IMR-90 (cell line): ENCODE measurements at regions not wholly inside any gene's neighbourhood (a gene's known extent, or its start where the extent isn't known, plus 50 kb on each side); places are given as distances from the start of the nearest gene placed in this dataset.

Experiments used
- ATAC-seq: fragments of 200-7000 bp; cut with Tn5 transposase; 2 replicates; pipeline ENCODE4 v1.9.1; 2020; ENCODE audit warnings: low read depth, mild to moderate bottlenecking, moderate library complexity
- BruUV-seq: library from RNA; stranded (reverse); fragments of 400-500 nt; replicated peaks from 2 replicates; lab custom pipeline; 2021; lab: Mats Ljungman, UMichigan
- CTCF ChIA-PET: fragments of 300-600 bp; formaldehyde crosslinking; extraction: SDS; loops from one replicate; lab custom pipeline; 2021; ENCODE audit warnings: antibody characterized with exemption; lab: Yijun Ruan, JAX
- POLR2A ChIA-PET: fragments of 300-600 bp; sonication (Branson Sonifier 250); formaldehyde crosslinking; loops from one replicate; lab custom pipeline; 2022; ENCODE audit warnings: antibody characterized with exemption; ENCODE audit not compliant: unreplicated experiment; lab: Charles Lee
- DNase-seq: peaks from one replicate; pipeline ENCODE4 v3.0.0; 2013
- H2AFZ ChIP-seq: replicated peaks from 2 replicates; pipeline ENCODE3; 2013; ENCODE audit warnings: low read length, mild to moderate bottlenecking; ENCODE audit not compliant: poor library complexity
- H2AK5ac ChIP-seq: 2 replicates; pipeline ENCODE4 v1.6.1; 2013; ENCODE audit warnings: low read depth, low read length, inconsistent platforms
- H2AK9ac ChIP-seq: replicated peaks from 2 replicates; pipeline ENCODE3; 2013; ENCODE audit warnings: mild to moderate bottlenecking, low read depth, low read length, moderate library complexity; ENCODE audit not compliant: poor library complexity
- H2BK120ac ChIP-seq: 2 replicates; pipeline ENCODE4 v1.6.1; 2013; ENCODE audit warnings: low read depth, low read length, inconsistent platforms
- H2BK15ac ChIP-seq: 3 replicates; pipeline ENCODE4 v1.6.1; 2013; ENCODE audit warnings: low read depth, low read length, inconsistent platforms
- H2BK20ac ChIP-seq: 2 replicates; pipeline ENCODE4 v1.6.1; 2013; ENCODE audit warnings: low read depth, mild to moderate bottlenecking, inconsistent platforms, low read length, moderate library complexity
- H2BK5ac ChIP-seq: 2 replicates; pipeline ENCODE4 v1.6.1; 2013; ENCODE audit warnings: mild to moderate bottlenecking, low read depth, low read length, inconsistent platforms; ENCODE audit not compliant: poor library complexity, severe bottlenecking
- H3K14ac ChIP-seq: replicated peaks from 2 replicates; pipeline ENCODE4 v1.6.1; 2013; ENCODE audit warnings: low read depth, low read length, inconsistent platforms
- H3K18ac ChIP-seq: 2 replicates; pipeline ENCODE4 v1.6.1; 2013; ENCODE audit warnings: low read depth, low read length, control low read depth
- H3K23ac ChIP-seq: 2 replicates; pipeline ENCODE4 v1.6.1; 2013; ENCODE audit warnings: low read depth, low read length, inconsistent platforms
- H3K27ac ChIP-seq: 2 replicates; pipeline ENCODE4 v1.5.1; 2013; ENCODE audit warnings: mild to moderate bottlenecking, control low read depth, low read length; ENCODE audit not compliant: insufficient read depth
- H3K27me3 ChIP-seq: 2 replicates; pipeline ENCODE4 v1.6.1; 2013; ENCODE audit warnings: low read length; ENCODE audit not compliant: control insufficient read depth, insufficient read depth
- H3K36me3 ChIP-seq: 2 replicates; pipeline ENCODE4 v1.6.1; 2013; ENCODE audit warnings: low read length, mixed read lengths; ENCODE audit not compliant: control insufficient read depth, insufficient read depth
- H3K4ac ChIP-seq: 2 replicates; pipeline ENCODE4 v1.6.1; 2013; ENCODE audit warnings: low read depth, low read length, inconsistent platforms
- H3K4me1 ChIP-seq: 2 replicates; pipeline ENCODE4 v1.6.1; 2013; ENCODE audit warnings: low read length, mixed read lengths; ENCODE audit not compliant: control insufficient read depth, insufficient read depth
- H3K4me2 ChIP-seq: 2 replicates; pipeline ENCODE4 v1.6.1; 2013; ENCODE audit warnings: low read depth, mild to moderate bottlenecking, control low read depth, low read length, moderate library complexity
- H3K4me3 ChIP-seq: 2 replicates; pipeline ENCODE4 v1.5.1; 2013; ENCODE audit warnings: low read depth, mild to moderate bottlenecking, control low read depth, low read length, moderate library complexity; ENCODE audit not compliant: insufficient read depth
- H3K56ac ChIP-seq: 2 replicates; pipeline ENCODE4 v1.6.1; 2013; ENCODE audit warnings: low read length, inconsistent platforms; ENCODE audit not compliant: insufficient read depth; ENCODE audit errors: extremely low read depth
- H3K79me1 ChIP-seq, 2 experiments: 2 replicates each; pipeline ENCODE4 v1.6.1; 2013; ENCODE audit warnings: low read length in 2 of 2, inconsistent platforms in 1 of 2, low read depth in 1 of 2
- H3K9ac ChIP-seq: 2 replicates; pipeline ENCODE4 v1.6.1; 2013; ENCODE audit warnings: low read depth, low read length, control low read depth
- H3K9me1 ChIP-seq: 2 replicates; pipeline ENCODE4 v1.6.1; 2013; ENCODE audit warnings: low read length, inconsistent platforms; ENCODE audit not compliant: insufficient read depth
- H3K9me3 ChIP-seq: 2 replicates; pipeline ENCODE4 v1.6.1; 2013; ENCODE audit warnings: low read length; ENCODE audit not compliant: control insufficient read depth, insufficient read depth
- H4K20me1 ChIP-seq: 2 replicates; pipeline ENCODE4 v1.6.1; 2013; ENCODE audit warnings: low read length, inconsistent platforms; ENCODE audit not compliant: insufficient read depth
- H4K5ac ChIP-seq: 2 replicates; pipeline ENCODE4 v1.6.1; 2013; ENCODE audit warnings: mild to moderate bottlenecking, low read depth, low read length, control low read depth
- H4K8ac ChIP-seq, 2 experiments: 2 replicates each; pipeline ENCODE4 v1.6.1; 2013; ENCODE audit warnings: low read depth in 2 of 2, low read length in 2 of 2, control low read depth in 1 of 2, inconsistent platforms in 1 of 2
- H4K91ac ChIP-seq: 2 replicates; pipeline ENCODE4 v1.6.1; 2013; ENCODE audit warnings: low read depth, low read length, inconsistent platforms; ENCODE audit not compliant: insufficient read depth
- CHD1 ChIP-seq: IDR thresholded peaks from 2 replicates; pipeline ENCODE4 v1.6.1; 2012; ENCODE audit warnings: low read depth, low read length, improper control_type of control experiment
- CTCF ChIP-seq: conservative IDR thresholded peaks from 2 replicates; pipeline ENCODE4 v1.5.1; 2012; ENCODE audit warnings: mild to moderate bottlenecking, low read depth, low read length, improper control_type of control experiment
- FOS ChIP-seq: fragments of 150-350 bp; IDR thresholded peaks from 2 replicates; pipeline ENCODE4 v1.6.1; 2016; ENCODE audit warnings: low read depth, low read length
- MAZ ChIP-seq: IDR thresholded peaks from 2 replicates; pipeline ENCODE4 v1.6.1; 2012; ENCODE audit warnings: low read depth, mild to moderate bottlenecking, low read length, improper control_type of control experiment, moderate library complexity, borderline replicate concordance
- MXI1 ChIP-seq: IDR thresholded peaks from 2 replicates; pipeline ENCODE4 v1.6.1; 2012; ENCODE audit warnings: low read depth, mild to moderate bottlenecking, low read length, moderate library complexity, borderline replicate concordance
- RAD21 ChIP-seq: IDR thresholded peaks from 2 replicates; pipeline ENCODE4 v1.6.1; 2012; ENCODE audit warnings: low read length, improper control_type of control experiment
- RFX5 ChIP-seq: IDR thresholded peaks from 2 replicates; pipeline ENCODE4 v1.8.0; 2012; ENCODE audit warnings: low read depth, mild to moderate bottlenecking, low read length, moderate library complexity
- WGBS, 2 experiments: methylation state at CpG; one replicate each; pipeline versions ENCODE4 v1.1.5 to v1.1.7; 2013; ENCODE audit warnings: missing lambda C conversion rate in 2 of 2; ENCODE audit not compliant: insufficient read length in 1 of 2; ENCODE audit errors: extremely low coverage in 2 of 2; 5-methylcytosine and 5-hydroxymethylcytosine counted together
- dilution Hi-C: fragments of 300-500 bp; cut with HindIII; formaldehyde crosslinking; loops from one replicate; pipeline ENCODE4 v1.14.3; 2018; ENCODE audit warnings: low sequenced_read_pairs; ENCODE audit not compliant: unreplicated experiment
- in situ Hi-C: fragments of 300-500 bp; cut with MboI; formaldehyde crosslinking; loops from 3 replicates; pipeline ENCODE4 v1.14.3; 2019; ENCODE audit warnings: low sequenced_read_pairs, inconsistent platforms, mixed read lengths
- intact Hi-C: fragments of 100-400 bp; cut with micrococcal nuclease; formaldehyde crosslinking; loops from 2 replicates; pipeline ENCODE4 v1.10.0; 2022

GRCh38 chr18:2028986-2029385, 542.3 kb downstream of the METTL4 start:
- Histone ChIP-seq H4K91ac (no peak overlapping the region), H2BK15ac (no peak overlapping the region), H2AK5ac (no peak overlapping the region), H3K56ac (no peak overlapping the region), H3K36me3 (no peaks in the 10 kb centered on the region), H3K4ac (no peak overlapping the region), H2BK20ac (no peak overlapping the region), H3K9ac (no peak overlapping the region), H3K4me3 (no peak overlapping the region), H2AFZ (no peak overlapping the region), H3K27ac (no peak overlapping the region), H3K27me3 (no peaks in the 10 kb centered on the region), H2AK9ac (no peak overlapping the region), H3K23ac (no peak overlapping the region), H3K9me1 (no peaks in the 10 kb centered on the region), H3K4me2 (no peak overlapping the region), H3K79me1 (no peaks in the 10 kb centered on the region), H4K20me1 (no peaks in the 10 kb centered on the region), H3K18ac (no peak overlapping the region), H4K5ac (no peak overlapping the region), H3K4me1 (no peaks in the 10 kb centered on the region), H2BK5ac (no peak overlapping the region), H3K14ac (no peak overlapping the region), H2BK120ac (no peak overlapping the region), H4K8ac (no peak overlapping the region), H3K9me3 (peaks cover 3% of the 10 kb centered on the region)
- intact Hi-C loops (no loop called here), in situ Hi-C loops (no loop called here), dilution Hi-C loops (no loop called here)
- BruUV-seq, result no TSS peak
- no CpG with 5 or more reads among the region's 3 CpGs for WGBS, 2 experiments
- TF ChIP-seq FOS, result no peak
- no peak for TF ChIP-seq CTCF
- TF ChIP-seq MAZ, result no peak
- TF ChIP-seq MXI1, result no peak
- TF ChIP-seq RAD21, result no peak
- no peak for TF ChIP-seq RFX5
- TF ChIP-seq CHD1, result no peak
- DNase-seq, result no peak
- no peak for ATAC-seq
- ChIA-PET CTCF (no interaction called here), POLR2A (no interaction called here)
